Endothelial cell (in vitro differentiated cells): ENCODE measurements at regions not wholly inside any gene's neighbourhood (a gene's known extent, or its start where the extent isn't known, plus 50 kb on each side); places are given as distances from the start of the nearest gene placed in this dataset.

Experiments
- DNase-seq: peaks from one replicate; pipeline ENCODE4 v3.0.0; 2021; ENCODE audit warnings: low spot score
- H3K27ac Mint-ChIP-seq: one replicate; pipeline ENCODE4 v1.8.0; 2021; ENCODE audit warnings: mixed read lengths, inconsistent platforms; ENCODE audit not compliant: unreplicated experiment
- H3K27me3 Mint-ChIP-seq: one replicate; pipeline ENCODE4 v1.8.0; 2021; ENCODE audit warnings: mild to moderate bottlenecking, moderate library complexity, mixed read lengths, inconsistent platforms; ENCODE audit not compliant: unreplicated experiment
- H3K36me3 Mint-ChIP-seq: one replicate; pipeline ENCODE4 v1.8.0; 2021; ENCODE audit warnings: mild to moderate bottlenecking, low read depth, mixed read lengths, inconsistent platforms; ENCODE audit not compliant: unreplicated experiment
- H3K4me1 Mint-ChIP-seq: one replicate; pipeline ENCODE4 v1.8.0; 2021; ENCODE audit warnings: mild to moderate bottlenecking, mixed read lengths, inconsistent platforms; ENCODE audit not compliant: unreplicated experiment
- H3K4me3 Mint-ChIP-seq: one replicate; pipeline ENCODE4 v1.8.0; 2021; ENCODE audit warnings: mild to moderate bottlenecking, mixed read lengths, inconsistent platforms; ENCODE audit not compliant: unreplicated experiment
- H3K9me3 Mint-ChIP-seq: one replicate; pipeline ENCODE4 v1.8.0; 2021; ENCODE audit warnings: mixed read lengths, inconsistent platforms; ENCODE audit not compliant: unreplicated experiment
- TF ChIP-seq, protein P1 (sequence below): fragments of 200-600 bp; sonication (generic); IDR thresholded peaks from one replicate; pipeline ENCODE4 v1.5.0; 2021; ENCODE audit warnings: antibody characterized with exemption; ENCODE audit not compliant: unreplicated experiment

GRCh38 chr14:106813477-106813823 is 1287.1 kb downstream of the TMEM121 start:
- DNase-seq, result no peak
- Mint-ChIP-seq H3K9me3 (peaks cover 39% of the 10 kb centered on the region), H3K27me3 (peaks cover 24% of the 10 kb centered on the region), H3K4me1 (no peaks in the 10 kb centered on the region), H3K27ac (no peak overlapping the region), H3K36me3 (peaks cover 10% of the 10 kb centered on the region), H3K4me3 (no peak overlapping the region)
- TF ChIP-seq, protein P1, sequence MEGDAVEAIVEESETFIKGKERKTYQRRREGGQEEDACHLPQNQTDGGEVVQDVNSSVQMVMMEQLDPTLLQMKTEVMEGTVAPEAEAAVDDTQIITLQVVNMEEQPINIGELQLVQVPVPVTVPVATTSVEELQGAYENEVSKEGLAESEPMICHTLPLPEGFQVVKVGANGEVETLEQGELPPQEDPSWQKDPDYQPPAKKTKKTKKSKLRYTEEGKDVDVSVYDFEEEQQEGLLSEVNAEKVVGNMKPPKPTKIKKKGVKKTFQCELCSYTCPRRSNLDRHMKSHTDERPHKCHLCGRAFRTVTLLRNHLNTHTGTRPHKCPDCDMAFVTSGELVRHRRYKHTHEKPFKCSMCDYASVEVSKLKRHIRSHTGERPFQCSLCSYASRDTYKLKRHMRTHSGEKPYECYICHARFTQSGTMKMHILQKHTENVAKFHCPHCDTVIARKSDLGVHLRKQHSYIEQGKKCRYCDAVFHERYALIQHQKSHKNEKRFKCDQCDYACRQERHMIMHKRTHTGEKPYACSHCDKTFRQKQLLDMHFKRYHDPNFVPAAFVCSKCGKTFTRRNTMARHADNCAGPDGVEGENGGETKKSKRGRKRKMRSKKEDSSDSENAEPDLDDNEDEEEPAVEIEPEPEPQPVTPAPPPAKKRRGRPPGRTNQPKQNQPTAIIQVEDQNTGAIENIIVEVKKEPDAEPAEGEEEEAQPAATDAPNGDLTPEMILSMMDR, result no peak

DNA sequence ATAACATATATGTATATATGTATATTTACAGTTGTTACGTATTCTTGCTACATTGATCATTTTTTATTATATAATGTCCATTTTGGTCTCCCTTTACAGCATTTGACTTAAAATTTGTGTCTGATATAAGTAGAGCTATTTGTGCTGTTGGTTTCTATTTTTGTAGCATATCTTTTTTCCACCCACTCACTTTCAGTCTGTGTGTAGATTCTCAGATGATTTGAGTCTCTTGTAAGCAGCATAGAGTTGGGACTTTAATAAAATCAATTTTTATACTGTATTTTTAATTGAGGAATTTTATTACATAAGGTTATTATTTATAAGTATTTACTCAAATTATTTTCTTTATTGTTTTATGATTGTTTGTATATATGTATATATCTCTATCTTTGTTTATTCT is 1293.7 kb downstream of the TMEM121 start:
- no peak for DNase-seq
- H3K36me3 Mint-ChIP-seq, result no peaks in the 10 kb centered on the region
- TF ChIP-seq, protein P1, result no peak
- H3K27ac Mint-ChIP-seq, result no peak overlapping the region
- H3K4me1 Mint-ChIP-seq, result no peaks in the 10 kb centered on the region
- peaks cover 12% of the 10 kb centered on the region for H3K9me3 Mint-ChIP-seq
- peaks cover under 1% of the 10 kb centered on the region for H3K27me3 Mint-ChIP-seq
- H3K4me3 Mint-ChIP-seq, result no peak overlapping the region

GRCh38 chr14:106821119-106821518 is 1294.7 kb downstream of the TMEM121 start:
- no peak for DNase-seq
- TF ChIP-seq, protein P1, result no peak
- Mint-ChIP-seq H3K27ac (no peak overlapping the region), H3K9me3 (peaks cover 13% of the 10 kb centered on the region), H3K4me3 (no peak overlapping the region), H3K4me1 (no peaks in the 10 kb centered on the region), H3K36me3 (no peaks in the 10 kb centered on the region), H3K27me3 (no peaks in the 10 kb centered on the region)

GRCh38 chr14:106822905-106823304 is 1296.5 kb downstream of the TMEM121 start:
- TF ChIP-seq, protein P1, result no peak
- Mint-ChIP-seq H3K36me3 (no peaks in the 10 kb centered on the region), H3K9me3 (peaks cover 14% of the 10 kb centered on the region), H3K27ac (no peak overlapping the region), H3K4me1 (no peaks in the 10 kb centered on the region), H3K4me3 (no peak overlapping the region), H3K27me3 (no peaks in the 10 kb centered on the region)
- DNase-seq, result no peak

DNA sequence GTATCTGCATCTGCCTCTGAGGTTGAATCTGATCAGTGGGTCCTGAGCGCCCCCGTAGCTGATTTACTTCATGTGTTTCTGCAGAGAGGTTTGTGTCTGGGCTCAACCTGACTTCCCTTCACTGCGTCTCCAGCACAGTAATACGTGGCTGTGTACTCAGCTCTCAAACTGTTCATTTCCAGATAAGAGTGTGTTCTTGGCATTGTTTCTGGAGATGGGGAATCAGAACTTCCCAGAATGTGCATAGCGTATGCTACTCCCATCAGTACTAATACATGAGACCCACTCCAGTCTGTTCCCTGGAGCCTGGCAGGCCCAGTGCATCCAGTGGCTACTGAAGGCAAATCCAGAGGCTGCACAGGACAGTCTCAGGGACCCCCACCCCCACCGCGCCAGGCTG is 1297.2 kb downstream of the TMEM121 start:
- TF ChIP-seq, protein P1, result no peak
- H3K27me3 Mint-ChIP-seq, result no peaks in the 10 kb centered on the region
- no peak overlapping the region for H3K4me3 Mint-ChIP-seq
- no peaks in the 10 kb centered on the region for H3K36me3 Mint-ChIP-seq
- H3K9me3 Mint-ChIP-seq, result peaks cover 20% of the 10 kb centered on the region
- H3K27ac Mint-ChIP-seq, result no peak overlapping the region
- H3K4me1 Mint-ChIP-seq, result no peaks in the 10 kb centered on the region
- no peak for DNase-seq
